ENCODE measurements at regions not wholly inside any gene's neighbourhood (a gene's known extent, or its start where the extent isn't known, plus 50 kb on each side); places are given as distances from the start of the nearest gene placed in this dataset.
"Not testable (repeated sequence)": the region's sequence is repeated elsewhere in the genome, so short reads cannot be mapped to it uniquely, and the experiment has no call there.

GRCh38 chr11:12603143-12604088, 70.8 kb upstream of the TEAD1 start:
- TF ChIP-seq CTCF (IDR thresholded peaks at IDR 0.05; ENCODE audit: unreplicated experiment), result no peak
- H3K4me3 Mint-ChIP-seq (ENCODE audit: unreplicated experiment), result no peak overlapping the region
- no peaks in the 10 kb centered on the region for H3K9me3 Mint-ChIP-seq (ENCODE audit: unreplicated experiment)
- H3K27me3 Mint-ChIP-seq (ENCODE audit: unreplicated experiment), result no peaks in the 10 kb centered on the region
- DNase-seq (ENCODE audit: low spot score), result no peak
- no peaks in the 10 kb centered on the region for H3K36me3 Mint-ChIP-seq (ENCODE audit: low read depth, unreplicated experiment)
- H3K27ac Mint-ChIP-seq (ENCODE audit: unreplicated experiment), result no peak overlapping the region
- H3K4me1 Mint-ChIP-seq (ENCODE audit: unreplicated experiment), result peaks cover 14% of the 10 kb centered on the region

- Mint-ChIP-seq H3K9me3 (ENCODE audit: unreplicated experiment) (no peaks in the 10 kb centered on the region), H3K27me3 (ENCODE audit: unreplicated experiment) (peaks cover 3% of the 10 kb centered on the region), H3K36me3 (ENCODE audit: low read depth, unreplicated experiment) (no peaks in the 10 kb centered on the region), H3K4me3 (ENCODE audit: unreplicated experiment) (no peak overlapping the region), H3K27ac (ENCODE audit: unreplicated experiment) (no peak overlapping the region), H3K4me1 (ENCODE audit: unreplicated experiment) (peaks cover 3% of the 10 kb centered on the region)
- TF ChIP-seq CTCF (IDR thresholded peaks at IDR 0.05; ENCODE audit: unreplicated experiment), result no peak
- no peak for DNase-seq (ENCODE audit: low spot score)
Observed at GRCh38 chr11:12604557-12605153, 69.6 kb upstream of the TEAD1 start.

GRCh38 chr11:12606597-12606996, 67.6 kb upstream of the TEAD1 start:
- Mint-ChIP-seq H3K4me1 (ENCODE audit: unreplicated experiment) (no peaks in the 10 kb centered on the region), H3K27me3 (ENCODE audit: unreplicated experiment) (peaks cover 6% of the 10 kb centered on the region), H3K36me3 (ENCODE audit: low read depth, unreplicated experiment) (no peaks in the 10 kb centered on the region), H3K27ac (ENCODE audit: unreplicated experiment) (no peak overlapping the region), H3K9me3 (ENCODE audit: unreplicated experiment) (no peaks in the 10 kb centered on the region), H3K4me3 (ENCODE audit: unreplicated experiment) (no peak overlapping the region)
- TF ChIP-seq CTCF (IDR thresholded peaks at IDR 0.05; ENCODE audit: unreplicated experiment), result no peak
- no peak for DNase-seq (ENCODE audit: low spot score)

GRCh38 chr11:12608678-12609077, 65.5 kb upstream of the TEAD1 start:
- not testable (repeated sequence) for H3K9me3 Mint-ChIP-seq (ENCODE audit: unreplicated experiment); H3K4me1 Mint-ChIP-seq (ENCODE audit: unreplicated experiment); H3K4me3 Mint-ChIP-seq (ENCODE audit: unreplicated experiment); H3K36me3 Mint-ChIP-seq (ENCODE audit: low read depth, unreplicated experiment); H3K27ac Mint-ChIP-seq (ENCODE audit: unreplicated experiment); H3K27me3 Mint-ChIP-seq (ENCODE audit: unreplicated experiment); DNase-seq (ENCODE audit: low spot score)

GRCh38 chr11:12611352-12611751, 62.9 kb upstream of the TEAD1 start:
- Mint-ChIP-seq H3K4me1 (ENCODE audit: unreplicated experiment) (no peaks in the 10 kb centered on the region), H3K27me3 (ENCODE audit: unreplicated experiment) (peaks cover 6% of the 10 kb centered on the region), H3K36me3 (ENCODE audit: low read depth, unreplicated experiment) (no peaks in the 10 kb centered on the region), H3K9me3 (ENCODE audit: unreplicated experiment) (no peaks in the 10 kb centered on the region), H3K4me3 (ENCODE audit: unreplicated experiment) (no peak overlapping the region), H3K27ac (ENCODE audit: unreplicated experiment) (no peak overlapping the region)
- TF ChIP-seq CTCF (IDR thresholded peaks at IDR 0.05; ENCODE audit: unreplicated experiment), result no peak
- DNase-seq (ENCODE audit: low spot score), result no peak
